ENCODE measurements at regions not wholly inside any gene's neighbourhood (a gene's known extent, or its start where the extent isn't known, plus 50 kb on each side); places are given as distances from the start of the nearest gene placed in this dataset.

GRCh38 chr16:54362591-54363206 lies 76.1 kb upstream of the IRX3 start:
- no peak for DNase-seq (ENCODE audit: low spot score)

GRCh38 chr16:54361246-54361645 lies 74.7 kb upstream of the IRX3 start:
- DNase-seq (ENCODE audit: low spot score): no peak

DNA sequence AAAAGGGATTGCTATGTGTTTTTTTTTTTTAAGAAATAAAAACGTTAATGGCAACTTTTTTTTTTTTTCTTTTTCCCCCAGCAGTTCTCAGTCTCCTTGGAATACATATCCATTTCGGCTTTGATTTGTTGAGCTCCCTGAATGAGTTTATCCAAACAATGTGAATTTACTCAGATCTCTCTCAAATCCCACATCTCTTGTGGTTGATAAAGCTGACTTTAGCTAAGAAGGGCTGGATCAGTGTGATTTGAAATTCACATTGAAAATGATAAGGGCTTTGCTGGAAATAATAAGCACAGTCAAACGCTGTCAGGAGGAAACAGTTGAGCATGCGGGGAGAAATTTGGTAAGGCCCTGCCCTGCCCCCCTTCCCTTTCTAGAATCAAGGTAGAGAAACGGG lies 74.1 kb upstream of the IRX3 start:
- DNase-seq (ENCODE audit: low spot score): no peak

DNA sequence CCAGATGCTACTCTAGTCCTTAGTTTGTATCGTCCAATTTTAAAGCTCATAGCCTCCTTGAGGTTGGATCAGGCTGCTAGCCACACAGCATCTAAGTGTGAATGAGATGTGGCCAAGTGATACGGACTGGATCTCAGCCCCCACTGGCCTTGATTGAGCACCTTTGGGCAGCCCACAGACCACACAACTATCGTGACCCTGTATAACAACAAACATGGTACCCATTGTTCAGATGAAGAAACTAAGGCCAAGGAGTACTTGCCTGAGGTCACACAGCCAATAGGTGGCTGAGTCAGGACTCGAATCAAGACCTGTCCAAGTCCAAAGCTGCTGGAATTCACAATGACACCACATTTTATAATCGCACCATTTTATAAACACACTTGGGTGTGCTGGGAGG lies 73.0 kb upstream of the IRX3 start:
- DNase-seq (ENCODE audit: low spot score): no peak

DNA sequence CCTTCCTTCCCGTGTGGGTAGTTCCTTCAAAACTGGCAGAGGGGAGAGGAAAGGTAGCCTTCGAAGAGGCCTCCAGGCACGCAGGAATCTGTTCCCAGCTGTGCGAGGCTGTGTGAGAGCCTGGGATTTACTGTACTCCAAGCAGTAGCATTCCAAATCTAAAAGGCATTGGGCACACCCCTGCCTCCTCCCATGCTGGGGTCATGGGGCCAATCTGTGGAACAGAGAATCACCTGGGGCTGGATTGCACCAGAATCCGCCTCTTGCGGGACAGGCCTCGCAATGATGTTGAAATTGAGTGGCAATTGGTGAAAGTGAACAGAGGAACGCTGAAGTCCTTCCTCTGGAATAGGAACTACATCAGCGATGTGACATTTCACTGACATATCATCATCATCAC lies 72.5 kb upstream of the IRX3 start:
- DNase-seq (ENCODE audit: low spot score): no peak

DNA sequence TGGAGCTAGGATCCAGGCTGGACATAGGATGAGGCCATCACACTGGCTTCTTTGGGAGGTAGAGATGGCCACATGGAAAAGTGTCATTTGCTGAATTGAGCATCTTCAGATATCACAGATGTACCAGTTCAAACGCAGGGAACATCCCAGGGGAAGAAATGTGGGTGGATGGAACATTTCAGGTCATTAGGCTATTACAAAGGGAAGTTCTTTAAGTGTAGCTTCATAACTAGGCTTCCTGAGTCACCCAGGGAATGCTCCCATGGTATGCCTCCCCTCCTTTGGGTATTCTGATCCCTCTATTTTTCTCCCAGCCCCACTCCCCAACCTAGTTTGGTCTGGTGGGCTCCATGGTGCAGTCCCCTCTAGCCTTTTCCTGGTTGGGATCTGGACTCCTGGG lies 69.8 kb upstream of the IRX3 start:
- DNase-seq (ENCODE audit: low spot score): no peak

GRCh38 chr16:54355251-54355650 lies 68.7 kb upstream of the IRX3 start:
- no peak for DNase-seq (ENCODE audit: low spot score)

- no peak for DNase-seq (ENCODE audit: low spot score)
Measured at GRCh38 chr16:54353097-54353496, 66.5 kb upstream of the IRX3 start.

DNA sequence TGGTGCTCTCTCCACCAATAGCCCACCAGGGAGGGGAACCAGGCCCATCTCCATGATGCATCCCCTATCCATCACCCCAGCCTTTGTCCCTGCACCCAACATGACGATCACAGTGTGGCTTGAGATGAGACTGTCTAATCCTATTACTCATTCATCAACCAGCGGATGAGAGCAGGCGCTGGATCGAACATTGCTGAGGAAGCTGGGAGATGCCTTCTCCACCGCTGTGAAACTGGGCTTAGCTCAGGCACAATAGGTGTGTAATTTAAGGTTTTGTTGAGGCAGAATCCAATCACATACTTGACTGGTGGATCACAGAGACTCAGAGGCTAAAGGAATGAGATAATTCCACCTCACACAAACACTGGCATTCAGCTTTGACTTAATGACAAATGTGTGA lies 64.6 kb upstream of the IRX3 start:
- no peak for DNase-seq (ENCODE audit: low spot score)

- DNase-seq (ENCODE audit: low spot score): no peak
Measured at GRCh38 chr16:54347961-54348360, 61.4 kb upstream of the IRX3 start.

GRCh38 chr16:54346041-54346440 lies 59.5 kb upstream of the IRX3 start:
- peak; percentile 43 for DNase-seq (ENCODE audit: low spot score)

DNA sequence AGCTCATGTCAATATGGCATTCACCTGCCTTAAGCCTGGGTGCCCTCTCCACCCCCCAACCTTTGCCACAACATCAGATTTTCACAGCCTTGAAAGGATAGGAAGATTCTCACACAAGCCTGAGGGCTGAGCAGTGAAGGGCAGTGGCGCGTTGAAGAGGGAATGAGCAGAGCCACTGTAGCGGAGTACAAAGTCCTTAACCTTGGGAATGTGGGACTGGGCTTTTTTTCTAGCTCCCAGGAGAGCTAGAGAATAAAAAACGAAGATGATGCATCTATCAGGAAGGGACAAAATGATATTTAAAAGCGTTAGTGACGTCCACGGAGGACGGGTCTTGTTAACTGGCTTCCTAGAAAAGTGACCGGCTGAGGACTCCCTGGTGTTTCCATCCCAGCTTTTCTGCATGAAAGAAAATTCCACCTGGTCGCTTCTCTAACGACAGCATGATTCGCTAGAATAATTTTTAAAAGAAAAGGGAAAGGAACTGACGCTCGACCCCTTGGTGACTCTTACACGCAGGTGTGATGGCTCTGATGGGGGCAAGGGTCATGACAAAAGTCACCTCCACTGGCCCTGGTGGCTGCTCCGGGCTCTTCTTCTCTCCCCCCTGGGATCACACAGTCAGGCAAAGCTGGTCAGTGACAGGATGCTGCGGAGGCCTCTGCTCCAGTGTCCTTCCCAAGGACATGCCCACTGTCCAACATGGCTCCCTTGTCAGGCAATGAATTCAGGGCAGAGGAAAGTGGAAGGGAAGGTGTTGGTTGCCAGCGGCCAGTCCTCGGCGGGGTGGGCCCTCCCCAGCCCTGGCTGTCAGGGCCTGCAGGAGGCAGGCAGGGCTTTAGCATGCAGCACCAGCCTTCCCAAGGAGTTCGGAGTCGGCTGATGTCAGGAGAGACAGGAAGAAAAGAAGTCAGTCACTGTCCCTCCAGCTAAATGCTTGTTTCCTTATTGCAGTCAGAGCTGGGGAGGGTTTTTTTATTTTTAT lies 58.4 kb upstream of the IRX3 start:
- no peak for DNase-seq (ENCODE audit: low spot score)

GRCh38 chr16:54342966-54343365 lies 56.4 kb upstream of the IRX3 start:
- DNase-seq (ENCODE audit: low spot score): peak; percentile 49

DNA sequence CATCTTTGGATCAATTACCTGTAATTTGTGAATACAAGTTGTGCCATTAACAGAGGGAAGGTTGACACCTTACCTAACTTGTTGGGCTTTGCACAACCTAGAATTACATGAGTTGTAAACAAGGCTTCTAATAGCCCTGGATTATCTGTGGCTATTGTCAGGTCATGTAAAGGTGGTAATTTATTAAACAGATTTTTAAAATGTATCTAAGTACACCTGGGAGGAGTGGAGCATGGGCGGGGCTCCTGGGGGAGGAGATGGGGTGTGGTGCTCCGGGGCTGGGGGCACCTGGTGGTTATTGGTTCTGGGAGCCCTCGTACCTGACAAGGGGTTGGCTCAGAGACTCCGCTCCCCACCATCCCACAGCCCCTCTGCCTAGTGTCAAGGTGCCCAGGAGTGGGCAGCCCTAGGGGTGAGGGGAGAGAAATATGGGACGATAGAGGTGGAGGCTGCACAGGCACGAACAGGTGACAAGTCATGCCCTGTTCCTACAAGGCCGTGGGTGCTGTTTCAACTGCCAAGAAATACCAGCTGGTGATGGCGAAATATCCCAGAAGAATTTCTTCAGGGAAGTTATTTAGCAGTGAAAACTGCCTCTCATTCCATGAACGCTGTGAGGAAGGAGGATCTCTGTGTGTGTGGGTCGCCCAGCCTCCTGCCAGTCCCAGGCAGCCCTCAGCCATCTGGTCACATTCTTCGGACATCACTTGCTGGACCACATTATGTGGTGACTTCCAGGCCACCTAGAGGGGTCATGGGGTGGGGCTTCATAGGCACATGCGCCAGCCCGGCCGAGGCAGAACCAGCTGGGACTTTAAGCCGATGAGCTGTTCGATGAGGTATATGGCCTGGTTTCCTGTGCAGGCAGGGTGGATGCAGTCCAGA lies 55.5 kb upstream of the IRX3 start:
- DNase-seq (ENCODE audit: low spot score): peak; percentile 29

DNA sequence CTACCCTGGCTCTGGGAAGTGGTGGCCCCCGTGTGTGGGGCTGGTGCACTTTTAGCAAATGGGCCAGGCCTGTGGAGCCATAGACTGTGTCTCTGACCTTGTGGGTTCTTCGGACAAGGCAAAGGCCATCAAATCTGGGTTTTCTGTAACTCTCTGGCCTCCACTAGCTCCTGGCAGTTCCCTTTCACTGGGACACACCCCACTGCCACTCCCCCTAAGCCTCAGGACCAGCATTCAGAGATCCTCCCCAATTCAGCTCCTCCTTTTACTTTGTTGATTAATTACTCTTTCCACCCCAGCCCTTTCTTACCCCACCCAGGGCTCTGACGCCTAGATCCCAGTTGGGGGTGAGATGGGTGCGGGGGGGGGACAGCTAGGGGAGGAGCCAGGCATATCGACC lies 53.9 kb upstream of the IRX3 start:
- DNase-seq (ENCODE audit: low spot score): no peak

DNA sequence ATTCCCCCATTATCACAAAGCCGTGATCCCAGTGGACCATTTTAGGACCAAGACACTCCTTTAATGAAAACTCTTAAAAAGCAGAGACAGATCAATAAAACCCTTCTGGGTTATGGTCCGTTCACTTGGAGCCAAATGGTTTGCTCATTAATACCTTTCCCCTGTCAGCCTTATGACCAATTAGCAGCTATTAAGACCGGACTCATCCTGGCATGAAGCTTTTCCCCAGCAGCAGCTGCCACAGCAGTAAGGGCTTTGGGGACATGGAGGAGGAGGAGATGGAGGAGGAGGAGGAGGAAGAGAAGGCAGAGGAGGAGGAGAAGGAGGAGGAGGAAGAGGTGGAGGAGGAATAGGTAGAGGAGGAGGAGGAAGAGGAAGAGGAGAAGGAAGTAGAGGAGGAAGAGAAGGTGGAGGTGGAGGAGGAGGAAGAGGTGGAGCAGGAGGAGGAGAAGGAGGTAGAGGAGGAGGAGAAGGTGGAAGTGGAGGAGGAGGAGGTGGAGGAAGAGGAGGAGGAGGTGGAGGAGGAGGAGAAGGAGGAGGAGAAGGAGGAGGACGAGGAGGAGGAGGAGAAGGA lies 50.1 kb upstream of the IRX3 start:
- no peak for DNase-seq (ENCODE audit: low spot score)

All from AG20443 (cell line).